ENCODE measurements at regions not wholly inside any gene's neighbourhood (a gene's known extent, or its start where the extent isn't known, plus 50 kb on each side); places are given as distances from the start of the nearest gene placed in this dataset.

DNA sequence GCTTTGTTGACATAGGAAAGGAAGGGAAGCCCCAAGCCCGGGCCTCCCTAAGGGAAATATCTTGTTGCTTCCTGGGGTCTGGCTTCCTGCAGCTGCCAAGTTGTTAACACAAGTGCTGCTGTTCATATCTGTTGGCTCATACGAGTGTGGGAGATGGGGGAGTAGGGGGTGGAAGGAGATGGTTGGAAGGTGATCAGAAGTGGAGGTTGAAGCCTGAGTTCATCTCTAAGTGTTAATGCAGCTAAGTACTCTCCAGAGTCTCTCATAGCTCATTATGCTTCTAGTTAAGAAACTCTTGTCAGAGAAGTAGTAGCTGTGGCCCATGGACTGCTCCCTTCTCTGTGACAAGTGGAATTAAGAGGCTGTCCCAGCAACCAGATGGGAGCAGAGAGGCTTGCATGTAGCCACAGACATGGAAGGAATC lies 319.2 kb upstream of the SPAG17 start:
- TF ChIP-seq, protein P1, sequence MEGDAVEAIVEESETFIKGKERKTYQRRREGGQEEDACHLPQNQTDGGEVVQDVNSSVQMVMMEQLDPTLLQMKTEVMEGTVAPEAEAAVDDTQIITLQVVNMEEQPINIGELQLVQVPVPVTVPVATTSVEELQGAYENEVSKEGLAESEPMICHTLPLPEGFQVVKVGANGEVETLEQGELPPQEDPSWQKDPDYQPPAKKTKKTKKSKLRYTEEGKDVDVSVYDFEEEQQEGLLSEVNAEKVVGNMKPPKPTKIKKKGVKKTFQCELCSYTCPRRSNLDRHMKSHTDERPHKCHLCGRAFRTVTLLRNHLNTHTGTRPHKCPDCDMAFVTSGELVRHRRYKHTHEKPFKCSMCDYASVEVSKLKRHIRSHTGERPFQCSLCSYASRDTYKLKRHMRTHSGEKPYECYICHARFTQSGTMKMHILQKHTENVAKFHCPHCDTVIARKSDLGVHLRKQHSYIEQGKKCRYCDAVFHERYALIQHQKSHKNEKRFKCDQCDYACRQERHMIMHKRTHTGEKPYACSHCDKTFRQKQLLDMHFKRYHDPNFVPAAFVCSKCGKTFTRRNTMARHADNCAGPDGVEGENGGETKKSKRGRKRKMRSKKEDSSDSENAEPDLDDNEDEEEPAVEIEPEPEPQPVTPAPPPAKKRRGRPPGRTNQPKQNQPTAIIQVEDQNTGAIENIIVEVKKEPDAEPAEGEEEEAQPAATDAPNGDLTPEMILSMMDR (IDR thresholded peaks at IDR 0.05; ENCODE audit: borderline replicate concordance, extremely low read depth, low read length, poor library complexity, severe bottlenecking), result no peak
- TF ChIP-seq EZH2 (IDR thresholded peaks at IDR 0.05; ENCODE audit: borderline replicate concordance, low read depth, low read length, severe bottlenecking), result no peak

All from DND-41 (cell line).